MCF 10A (cell line): ENCODE measurements at regions not wholly inside any gene's neighbourhood (a gene's known extent, or its start where the extent isn't known, plus 50 kb on each side); places are given as distances from the start of the nearest gene placed in this dataset.

Experiments used
- BruUV-seq: library from RNA; stranded (reverse); fragments of 400-500 nt; replicated peaks from 2 replicates; lab custom pipeline; 2021; lab: Mats Ljungman, UMichigan
- CTCF ChIA-PET: fragments of 300-600 bp; sonication (Branson Sonifier 250); formaldehyde crosslinking; extraction: SDS; loops from one replicate; lab custom pipeline; 2021; ENCODE audit warnings: antibody characterized with exemption, inconsistent platforms; lab: Yijun Ruan, JAX
- POLR2A ChIA-PET: fragments of 300-600, 350-650 bp; sonication (Branson Sonifier 250); formaldehyde crosslinking; extraction: SDS; loops from one replicate; lab custom pipeline; 2020; ENCODE audit warnings: antibody characterized with exemption, inconsistent platforms; lab: Yijun Ruan, JAX
- DNase-seq: peaks from one replicate; pipeline ENCODE4 v3.0.0-alpha.2; 2018; ENCODE audit not compliant: unreplicated experiment
- H3K27ac Mint-ChIP-seq: one replicate; pipeline ENCODE4 v1.8.0; 2022; ENCODE audit warnings: mild to moderate bottlenecking, low read depth, mixed read lengths; ENCODE audit not compliant: unreplicated experiment
- H3K27me3 Mint-ChIP-seq: one replicate; pipeline ENCODE4 v1.8.0; 2022; ENCODE audit warnings: mixed read lengths; ENCODE audit not compliant: insufficient read depth, unreplicated experiment
- H3K36me3 Mint-ChIP-seq: one replicate; pipeline ENCODE4 v1.8.0; 2022; ENCODE audit warnings: mild to moderate bottlenecking, moderate library complexity, mixed read lengths; ENCODE audit not compliant: insufficient read depth, unreplicated experiment
- H3K4me1 Mint-ChIP-seq: one replicate; pipeline ENCODE4 v1.8.0; 2022; ENCODE audit warnings: mixed read lengths; ENCODE audit not compliant: insufficient read depth, unreplicated experiment
- H3K4me3 Mint-ChIP-seq: one replicate; pipeline ENCODE4 v1.8.0; 2022; ENCODE audit warnings: mild to moderate bottlenecking, moderate library complexity, mixed read lengths; ENCODE audit not compliant: unreplicated experiment
- H3K9me3 Mint-ChIP-seq: one replicate; pipeline ENCODE4 v1.8.0; 2022; ENCODE audit warnings: mixed read lengths; ENCODE audit not compliant: unreplicated experiment
- CTCF ChIP-seq: fragments of 200-600 bp; IDR thresholded peaks from one replicate; pipeline ENCODE4 v1.8.0; 2022; ENCODE audit warnings: antibody characterized with exemption, mild to moderate bottlenecking; ENCODE audit not compliant: unreplicated experiment
- intact Hi-C: fragments of 100-400 bp; cut with micrococcal nuclease; formaldehyde crosslinking; loops from 2 replicates; pipeline ENCODE4 v1.14.1; 2022

GRCh38 chr5:160175438-160176218 is 53.7 kb upstream of the FABP6 start:
- ChIA-PET POLR2A (interaction anchor here (0.9 to 1.0 kb wide), 3 partner anchors 10 to 85 kb away, joined by 3 to 5 read pairs (median 3); no protein-coding TSS in a partner anchor), CTCF (interaction anchor here (1.2 kb wide), 1 partner anchor 22 kb away, joined by 3 read pairs; no protein-coding TSS in a partner anchor)
- Mint-ChIP-seq H3K9me3 (no peaks in the 10 kb centered on the region), H3K4me1 (no peaks in the 10 kb centered on the region), H3K36me3 (no peaks in the 10 kb centered on the region), H3K27me3 (no peaks in the 10 kb centered on the region), H3K4me3 (no peak overlapping the region), H3K27ac (no peak overlapping the region)
- intact Hi-C loops, result no loop called here
- no peak for DNase-seq
- no peak for TF ChIP-seq CTCF
- BruUV-seq, result no TSS peak

DNA sequence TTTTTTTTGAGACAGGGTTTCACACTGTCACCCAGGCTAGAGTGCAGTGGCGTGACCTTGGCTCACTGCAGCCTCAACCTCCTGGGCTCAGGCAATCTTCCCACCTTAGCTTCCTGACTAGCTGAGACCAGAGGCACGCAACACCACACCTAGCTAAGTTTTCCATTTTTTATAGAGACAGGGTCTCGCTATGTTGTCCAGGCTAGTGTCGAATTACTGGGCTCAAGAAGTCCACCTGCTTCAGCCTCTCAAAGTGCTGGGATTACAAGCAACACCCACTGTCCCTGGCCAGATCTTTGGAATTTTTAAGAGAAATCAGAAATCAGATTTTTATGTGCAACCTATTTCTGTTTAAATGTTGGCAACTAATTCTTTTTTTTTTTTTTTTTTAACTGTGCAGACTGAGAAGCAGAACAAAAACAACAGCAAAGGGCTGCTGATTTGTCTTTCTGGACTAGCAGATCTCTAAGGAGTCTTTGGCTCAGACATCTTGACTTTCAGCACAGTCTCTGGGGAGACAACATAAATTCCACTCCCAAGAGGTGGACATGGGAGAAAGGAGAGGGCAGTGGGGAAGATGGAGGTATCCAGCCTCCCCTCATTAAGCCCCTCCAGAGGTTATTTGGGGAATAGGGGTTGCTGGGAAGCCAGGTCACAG is 54.4 kb upstream of the FABP6 start:
- POLR2A ChIA-PET, result interaction anchor here (0.9 kb wide), 1 partner anchor 85 kb away, joined by 3 read pairs; no protein-coding TSS in a partner anchor
- BruUV-seq, result no TSS peak
- H3K27ac Mint-ChIP-seq, result no peak overlapping the region

GRCh38 chr5:160174290-160174689 is 55.0 kb upstream of the FABP6 start:
- no peak for DNase-seq
- intact Hi-C loops, result no loop called here
- no TSS peak for BruUV-seq
- no peak overlapping the region for H3K4me3 Mint-ChIP-seq
- no peaks in the 10 kb centered on the region for H3K36me3 Mint-ChIP-seq
- H3K27ac Mint-ChIP-seq, result no peak overlapping the region
- CTCF ChIA-PET, result interaction anchor here (1.0 kb wide), 1 partner anchor 25 kb away, joined by 3 read pairs; no protein-coding TSS in a partner anchor
- H3K27me3 Mint-ChIP-seq, result no peaks in the 10 kb centered on the region
- TF ChIP-seq CTCF, result no peak
- POLR2A ChIA-PET, result interaction anchor here (0.9 kb wide), 1 partner anchor 84 kb away, joined by 3 read pairs; no protein-coding TSS in a partner anchor
- H3K4me1 Mint-ChIP-seq, result no peaks in the 10 kb centered on the region
- no peaks in the 10 kb centered on the region for H3K9me3 Mint-ChIP-seq

More for the DNA sequence above, 54.4 kb upstream of the FABP6 start:
- CTCF ChIA-PET, result interaction anchor here (1.0 kb wide), 1 partner anchor 24 kb away, joined by 3 read pairs; no protein-coding TSS in a partner anchor
- Mint-ChIP-seq H3K27me3 (no peaks in the 10 kb centered on the region), H3K36me3 (no peaks in the 10 kb centered on the region), H3K4me1 (no peaks in the 10 kb centered on the region), H3K9me3 (no peaks in the 10 kb centered on the region), H3K4me3 (no peak overlapping the region)
- no peak for DNase-seq
- TF ChIP-seq CTCF, result no peak
- intact Hi-C loops, result no loop called here

DNA sequence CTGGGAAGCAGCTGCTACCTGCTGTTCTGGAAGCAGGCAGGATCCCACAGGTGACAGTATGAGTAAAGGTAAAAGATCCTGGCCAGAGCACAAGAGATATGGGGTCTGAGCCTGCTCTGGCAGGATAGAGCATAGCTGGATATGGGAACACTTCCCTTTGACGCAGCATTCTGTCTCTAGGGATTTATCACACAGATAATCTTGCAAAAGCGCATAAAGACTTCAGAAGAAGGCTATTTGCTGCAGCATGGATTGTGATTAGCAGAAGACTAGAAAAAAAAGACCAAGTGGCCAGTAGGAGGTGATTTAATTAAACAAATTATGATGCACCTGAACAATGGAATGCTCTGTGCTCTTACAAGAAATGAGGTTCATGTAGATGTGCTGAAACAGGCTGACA is 52.4 kb upstream of the PWWP2A start:
- Mint-ChIP-seq H3K4me1 (peaks cover 6% of the 10 kb centered on the region), H3K4me3 (no peak overlapping the region), H3K27me3 (no peaks in the 10 kb centered on the region), H3K27ac (no peak overlapping the region), H3K36me3 (no peaks in the 10 kb centered on the region), H3K9me3 (no peaks in the 10 kb centered on the region)
- no peak for DNase-seq
- TF ChIP-seq CTCF, result no peak
- ChIA-PET CTCF (no interaction called here), POLR2A (interaction anchor here (0.8 kb wide), 1 partner anchor 10 kb away, joined by 3 read pairs; no protein-coding TSS in a partner anchor)
- intact Hi-C loops, result no loop called here
- no TSS peak for BruUV-seq
